ENCODE measurements at regions not wholly inside any gene's neighbourhood (a gene's known extent, or its start where the extent isn't known, plus 50 kb on each side); places are given as distances from the start of the nearest gene placed in this dataset.
A peak's percentile ranks its signal among the peaks of the same experiment; 100 is the strongest.
"Not testable (repeated sequence)": the region's sequence is repeated elsewhere in the genome, so short reads cannot be mapped to it uniquely, and the experiment has no call there.

- Mint-ChIP-seq H3K4me1 (no peaks in the 10 kb centered on the region), H3K4me3 (no peak overlapping the region), H3K9me3 (no peaks in the 10 kb centered on the region), H3K36me3 (no peaks in the 10 kb centered on the region), H3K27ac (no peak overlapping the region), H3K27me3 (peaks cover 5% of the 10 kb centered on the region)
Observed at GRCh38 chr3:150334974-150335373, 73.1 kb upstream of the TSC22D2 start.

DNA sequence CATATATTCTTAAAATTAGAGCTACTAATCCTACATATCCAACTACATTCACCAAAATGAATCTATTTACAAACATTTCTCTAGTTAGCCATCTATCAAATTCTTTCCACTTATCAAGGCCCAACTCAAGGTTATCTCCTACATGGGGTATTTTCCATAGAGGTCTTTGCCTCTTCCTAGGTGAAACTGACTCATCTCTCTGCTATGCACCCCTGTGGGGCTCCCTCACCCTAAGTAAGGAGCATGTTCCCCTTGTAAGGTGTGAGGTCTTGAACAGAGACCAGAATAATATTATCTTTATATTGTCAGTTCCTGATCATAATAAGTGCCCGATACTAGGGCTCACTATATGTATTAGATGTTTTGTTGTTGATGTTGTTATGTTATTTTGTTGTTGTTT lies 74.6 kb upstream of the TSC22D2 start:
- Mint-ChIP-seq H3K27me3 (peaks cover 5% of the 10 kb centered on the region), H3K9me3 (no peaks in the 10 kb centered on the region), H3K36me3 (no peaks in the 10 kb centered on the region), H3K4me3 (no peak overlapping the region), H3K27ac (no peak overlapping the region), H3K4me1 (no peaks in the 10 kb centered on the region)

- H3K9me3 Mint-ChIP-seq, result no peaks in the 10 kb centered on the region
- peaks cover 8% of the 10 kb centered on the region for H3K27me3 Mint-ChIP-seq
- no peaks in the 10 kb centered on the region for H3K4me1 Mint-ChIP-seq
- H3K4me3 Mint-ChIP-seq, result no peak overlapping the region
- H3K36me3 Mint-ChIP-seq, result no peaks in the 10 kb centered on the region
- no peak overlapping the region for H3K27ac Mint-ChIP-seq
Observed at GRCh38 chr3:150331978-150332568, 76.0 kb upstream of the TSC22D2 start.

GRCh38 chr3:150330872-150331271 lies 77.2 kb upstream of the TSC22D2 start:
- Mint-ChIP-seq H3K27me3 (peaks cover 9% of the 10 kb centered on the region), H3K4me3 (no peak overlapping the region), H3K36me3 (no peaks in the 10 kb centered on the region), H3K9me3 (no peaks in the 10 kb centered on the region), H3K4me1 (no peaks in the 10 kb centered on the region), H3K27ac (no peak overlapping the region)

DNA sequence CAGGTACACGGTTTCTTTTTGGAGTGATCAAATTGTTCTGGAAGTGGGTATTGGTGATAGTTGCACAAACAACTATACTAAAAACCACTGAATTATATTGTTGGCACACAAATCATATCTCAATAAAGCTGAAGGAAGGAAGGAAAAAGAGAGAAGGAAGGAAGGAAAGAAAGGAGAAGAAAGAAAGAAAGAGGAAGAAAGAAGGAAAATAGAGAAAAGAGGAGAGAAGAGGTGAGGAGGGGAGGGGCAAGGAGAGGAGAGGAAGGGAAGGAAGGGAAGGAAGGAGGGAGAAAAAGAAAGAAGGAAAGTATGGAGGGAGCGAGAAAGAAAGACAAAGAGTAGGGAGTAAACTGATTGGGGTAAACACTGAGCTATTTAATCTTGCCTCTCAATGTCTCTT lies 77.9 kb upstream of the TSC22D2 start:
- Mint-ChIP-seq H3K27ac (peak overlapping the region; percentile 33), H3K36me3 (no peaks in the 10 kb centered on the region), H3K9me3 (no peaks in the 10 kb centered on the region), H3K4me1 (no peaks in the 10 kb centered on the region), H3K4me3 (no peak overlapping the region), H3K27me3 (peaks cover 11% of the 10 kb centered on the region)

- no peak overlapping the region for H3K4me3 Mint-ChIP-seq
- peaks cover 11% of the 10 kb centered on the region for H3K27me3 Mint-ChIP-seq
- H3K9me3 Mint-ChIP-seq, result no peaks in the 10 kb centered on the region
- H3K4me1 Mint-ChIP-seq, result no peaks in the 10 kb centered on the region
- no peak overlapping the region for H3K27ac Mint-ChIP-seq
- no peaks in the 10 kb centered on the region for H3K36me3 Mint-ChIP-seq
Observed at GRCh38 chr3:150329408-150329807, 78.7 kb upstream of the TSC22D2 start.

DNA sequence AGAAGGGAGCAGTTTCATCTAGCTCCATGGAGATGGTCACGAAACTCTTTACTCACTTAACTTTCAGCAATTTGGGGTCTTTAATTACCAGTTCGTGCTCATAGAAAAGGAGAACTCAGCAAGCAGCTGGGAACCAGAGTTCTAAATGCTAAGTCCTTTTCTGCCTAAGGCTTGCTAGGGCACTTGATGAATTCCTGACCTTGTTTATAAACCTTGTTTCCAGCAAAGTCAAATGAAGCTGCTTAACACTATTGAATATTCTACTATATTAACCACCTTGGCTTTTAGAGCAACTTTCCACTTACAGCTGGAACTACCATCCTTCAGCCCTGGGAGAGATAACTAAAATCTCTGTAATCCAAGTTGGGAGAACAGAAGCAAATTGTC lies 79.5 kb upstream of the TSC22D2 start:
- no peaks in the 10 kb centered on the region for H3K36me3 Mint-ChIP-seq
- peaks cover 11% of the 10 kb centered on the region for H3K27me3 Mint-ChIP-seq
- no peaks in the 10 kb centered on the region for H3K4me1 Mint-ChIP-seq
- H3K9me3 Mint-ChIP-seq, result no peaks in the 10 kb centered on the region
- no peak overlapping the region for H3K27ac Mint-ChIP-seq
- H3K4me3 Mint-ChIP-seq, result no peak overlapping the region

- Mint-ChIP-seq H3K36me3 (no peaks in the 10 kb centered on the region), H3K27ac (no peak overlapping the region), H3K9me3 (no peaks in the 10 kb centered on the region), H3K4me1 (no peaks in the 10 kb centered on the region), H3K27me3 (peaks cover 13% of the 10 kb centered on the region), H3K4me3 (no peak overlapping the region)
Observed at GRCh38 chr3:150327678-150328653, 80.1 kb upstream of the TSC22D2 start.

GRCh38 chr3:150324788-150325187 lies 83.3 kb upstream of the TSC22D2 start:
- Mint-ChIP-seq H3K36me3 (no peaks in the 10 kb centered on the region), H3K4me1 (no peaks in the 10 kb centered on the region), H3K27ac (no peak overlapping the region), H3K9me3 (no peaks in the 10 kb centered on the region), H3K4me3 (no peak overlapping the region), H3K27me3 (peaks cover 17% of the 10 kb centered on the region)

- Mint-ChIP-seq H3K9me3 (no peaks in the 10 kb centered on the region), H3K4me3 (no peak overlapping the region), H3K27me3 (peaks cover 17% of the 10 kb centered on the region), H3K27ac (no peak overlapping the region), H3K36me3 (no peaks in the 10 kb centered on the region), H3K4me1 (no peaks in the 10 kb centered on the region)
Observed at GRCh38 chr3:150324245-150324644, 83.9 kb upstream of the TSC22D2 start.

DNA sequence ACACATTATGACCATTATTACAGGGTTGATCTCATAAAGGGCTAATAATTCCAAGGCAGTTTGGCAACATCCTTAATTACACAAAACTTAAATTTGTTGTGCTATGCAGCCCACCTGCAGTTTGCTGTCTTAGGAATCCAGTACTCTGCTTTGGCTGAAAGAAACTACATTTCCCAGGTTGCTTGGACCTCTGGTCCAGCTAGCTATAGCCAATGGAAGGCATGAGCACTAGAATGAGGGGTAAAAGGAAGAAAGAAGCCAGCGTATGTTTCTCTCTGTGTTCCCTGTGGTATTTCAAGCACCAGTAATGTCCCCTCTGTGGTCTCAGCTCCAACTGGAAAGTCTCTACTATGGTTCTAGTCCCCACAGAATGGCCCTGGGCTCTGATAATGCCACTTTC lies 84.3 kb upstream of the TSC22D2 start:
- Mint-ChIP-seq H3K9me3 (no peaks in the 10 kb centered on the region), H3K36me3 (no peaks in the 10 kb centered on the region), H3K27me3 (peaks cover 17% of the 10 kb centered on the region), H3K4me3 (no peak overlapping the region), H3K27ac (no peak overlapping the region), H3K4me1 (no peaks in the 10 kb centered on the region)

DNA sequence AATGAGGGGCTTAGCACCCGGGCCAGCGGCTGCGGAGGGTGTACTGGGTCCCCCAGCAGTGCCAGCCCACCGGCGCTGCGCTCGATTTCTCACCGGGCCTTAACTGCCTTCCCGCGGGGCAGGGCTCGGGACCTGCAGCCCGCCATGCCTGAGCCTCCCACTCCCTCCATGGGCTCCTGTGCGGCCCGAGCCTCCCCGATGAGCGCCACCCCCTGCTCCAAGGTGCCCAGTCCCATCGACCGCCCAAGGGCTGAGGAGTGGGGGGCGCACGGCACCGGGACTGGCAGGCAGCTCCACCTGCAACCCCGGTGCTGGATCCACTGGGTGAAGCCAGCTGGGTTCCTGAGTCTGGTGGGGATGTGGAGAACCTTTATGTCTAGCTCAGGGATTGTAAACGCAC lies 85.0 kb upstream of the TSC22D2 start:
- not testable (repeated sequence) for H3K4me3 Mint-ChIP-seq, H3K36me3 Mint-ChIP-seq, H3K4me1 Mint-ChIP-seq, H3K9me3 Mint-ChIP-seq, H3K27ac Mint-ChIP-seq
- H3K27me3 Mint-ChIP-seq, result peaks cover 17% of the 10 kb centered on the region

GRCh38 chr3:150320971-150321370 lies 87.1 kb upstream of the TSC22D2 start:
- H3K4me1 Mint-ChIP-seq, H3K4me3 Mint-ChIP-seq, H3K36me3 Mint-ChIP-seq, H3K27me3 Mint-ChIP-seq, H3K9me3 Mint-ChIP-seq, H3K27ac Mint-ChIP-seq: not testable (repeated sequence)

- Mint-ChIP-seq H3K36me3 (no peaks in the 10 kb centered on the region), H3K4me1 (no peaks in the 10 kb centered on the region), H3K9me3 (no peaks in the 10 kb centered on the region), H3K27me3 (peaks cover 5% of the 10 kb centered on the region), H3K27ac (no peak overlapping the region), H3K4me3 (no peak overlapping the region)
Observed at GRCh38 chr3:150319900-150320299, 88.2 kb upstream of the TSC22D2 start.

DNA sequence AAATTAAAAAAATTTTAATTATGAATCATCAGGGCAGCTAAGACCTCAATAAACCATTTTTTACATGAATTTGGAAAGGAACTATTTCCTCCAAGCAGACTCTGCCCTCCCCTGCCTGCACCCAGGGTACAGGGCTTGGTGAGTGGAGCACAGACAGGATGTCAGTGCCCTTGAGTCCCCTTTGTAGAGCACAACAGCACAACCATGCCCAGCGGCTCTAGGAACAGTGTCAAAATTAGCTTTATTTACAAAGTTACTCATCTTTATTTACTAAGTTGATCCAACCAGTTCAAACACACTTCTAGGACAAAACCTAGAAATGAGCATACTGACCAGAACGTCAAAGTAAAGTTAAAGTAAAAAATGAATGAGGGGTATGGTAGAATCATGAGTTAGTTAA lies 90.6 kb upstream of the TSC22D2 start:
- H3K4me3 Mint-ChIP-seq, result no peak overlapping the region
- no peaks in the 10 kb centered on the region for H3K4me1 Mint-ChIP-seq
- H3K36me3 Mint-ChIP-seq, result no peaks in the 10 kb centered on the region
- H3K27ac Mint-ChIP-seq, result no peak overlapping the region
- peaks cover 5% of the 10 kb centered on the region for H3K27me3 Mint-ChIP-seq
- H3K9me3 Mint-ChIP-seq, result no peaks in the 10 kb centered on the region

- Mint-ChIP-seq H3K27me3 (peaks cover 4% of the 10 kb centered on the region), H3K4me3 (no peak overlapping the region), H3K36me3 (no peaks in the 10 kb centered on the region), H3K27ac (no peak overlapping the region), H3K9me3 (no peaks in the 10 kb centered on the region), H3K4me1 (no peaks in the 10 kb centered on the region)
Observed at GRCh38 chr3:150315721-150316120, 92.4 kb upstream of the TSC22D2 start.
